ENCODE measurements at regions not wholly inside any gene's neighbourhood (a gene's known extent, or its start where the extent isn't known, plus 50 kb on each side); places are given as distances from the start of the nearest gene placed in this dataset.

DNA sequence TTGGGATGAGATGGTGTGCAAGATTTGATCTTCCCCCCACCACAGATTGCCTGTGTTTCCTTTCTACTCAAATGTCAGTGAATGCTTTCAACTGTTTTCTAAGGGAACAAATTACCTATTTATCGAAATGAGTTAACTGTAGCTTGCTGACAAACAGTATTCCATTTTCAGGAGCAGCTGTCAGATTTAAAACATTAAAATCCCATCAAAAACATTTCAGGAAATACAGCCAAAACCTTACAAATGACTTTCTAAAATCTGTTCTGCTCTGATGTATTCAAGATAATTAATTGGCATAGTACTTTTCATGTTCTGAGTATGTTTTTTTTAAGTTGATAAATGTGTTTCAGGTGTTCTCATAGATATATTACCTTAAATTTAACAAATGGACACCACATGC lies 158.0 kb upstream of the DMRTA1 start:
- H3K9me3 Mint-ChIP-seq (ENCODE audit: unreplicated experiment): no peaks in the 10 kb centered on the region

DNA sequence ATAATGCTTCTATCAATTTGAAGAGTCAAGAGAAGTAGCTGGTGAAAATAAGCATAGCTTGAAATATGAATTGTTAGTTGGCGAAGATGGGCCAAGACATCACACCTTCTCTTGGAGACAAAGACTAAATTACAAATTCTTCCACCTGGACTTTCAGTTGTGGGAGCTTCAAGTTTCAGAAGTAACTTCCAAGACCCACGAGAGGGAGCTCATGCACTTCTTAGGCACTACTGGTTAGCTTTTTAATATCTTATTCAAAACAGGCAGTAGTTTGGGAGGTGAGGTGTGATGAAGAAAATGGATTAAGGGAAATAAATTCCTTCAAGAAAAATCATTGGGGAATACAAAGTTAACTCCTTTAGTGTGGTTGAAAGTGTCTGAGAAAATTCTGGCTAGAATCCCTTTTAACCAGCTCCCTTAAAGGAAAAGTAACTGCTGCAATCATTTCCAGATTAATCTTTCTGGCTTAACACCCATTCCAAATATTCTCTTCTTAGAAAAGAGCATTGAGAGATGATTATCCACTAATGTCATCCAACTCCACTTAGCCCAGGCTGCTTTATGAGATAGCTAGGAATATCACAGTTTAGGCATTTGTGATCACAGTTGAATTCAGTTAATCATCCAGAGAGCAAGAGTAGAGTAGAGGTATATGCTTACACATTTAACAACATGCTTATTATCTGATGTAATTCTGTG lies 139.5 kb upstream of the DMRTA1 start:
- Mint-ChIP-seq H3K36me3 (ENCODE audit: low read depth, unreplicated experiment) (peaks cover 4% of the 10 kb centered on the region), H3K27me3 (ENCODE audit: low read depth, unreplicated experiment) (no peaks in the 10 kb centered on the region), H3K27ac (ENCODE audit: unreplicated experiment) (no peak overlapping the region), H3K9me3 (ENCODE audit: unreplicated experiment) (no peaks in the 10 kb centered on the region), H3K4me3 (ENCODE audit: unreplicated experiment) (no peak overlapping the region), H3K4me1 (ENCODE audit: low read depth, unreplicated experiment) (peaks cover 16% of the 10 kb centered on the region)
- Histone ChIP-seq H3K27ac (ENCODE audit: low read depth, low read length) (no peak overlapping the region), H3K27me3 (ENCODE audit: insufficient read depth, low read length) (no peaks in the 10 kb centered on the region), H3K4me3 (ENCODE audit: insufficient read depth, low read depth, low read length) (no peak overlapping the region), H2AFZ (ENCODE audit: low read depth, low read length) (no peak overlapping the region), H3K9me3 (ENCODE audit: insufficient read depth, low read depth, low read length) (no peaks in the 10 kb centered on the region), H3K9ac (ENCODE audit: low read length) (no peak overlapping the region), H3K4me1 (ENCODE audit: insufficient read depth, low read length) (no peaks in the 10 kb centered on the region), H3K79me2 (ENCODE audit: insufficient read depth, low read length) (no peaks in the 10 kb centered on the region), H4K20me1 (ENCODE audit: insufficient read depth, low read length) (peaks cover 4% of the 10 kb centered on the region), H3K36me3 (ENCODE audit: insufficient read depth, low read length) (no peaks in the 10 kb centered on the region), H3K4me2 (ENCODE audit: low read length) (no peak overlapping the region)
- TF ChIP-seq, protein P1, sequence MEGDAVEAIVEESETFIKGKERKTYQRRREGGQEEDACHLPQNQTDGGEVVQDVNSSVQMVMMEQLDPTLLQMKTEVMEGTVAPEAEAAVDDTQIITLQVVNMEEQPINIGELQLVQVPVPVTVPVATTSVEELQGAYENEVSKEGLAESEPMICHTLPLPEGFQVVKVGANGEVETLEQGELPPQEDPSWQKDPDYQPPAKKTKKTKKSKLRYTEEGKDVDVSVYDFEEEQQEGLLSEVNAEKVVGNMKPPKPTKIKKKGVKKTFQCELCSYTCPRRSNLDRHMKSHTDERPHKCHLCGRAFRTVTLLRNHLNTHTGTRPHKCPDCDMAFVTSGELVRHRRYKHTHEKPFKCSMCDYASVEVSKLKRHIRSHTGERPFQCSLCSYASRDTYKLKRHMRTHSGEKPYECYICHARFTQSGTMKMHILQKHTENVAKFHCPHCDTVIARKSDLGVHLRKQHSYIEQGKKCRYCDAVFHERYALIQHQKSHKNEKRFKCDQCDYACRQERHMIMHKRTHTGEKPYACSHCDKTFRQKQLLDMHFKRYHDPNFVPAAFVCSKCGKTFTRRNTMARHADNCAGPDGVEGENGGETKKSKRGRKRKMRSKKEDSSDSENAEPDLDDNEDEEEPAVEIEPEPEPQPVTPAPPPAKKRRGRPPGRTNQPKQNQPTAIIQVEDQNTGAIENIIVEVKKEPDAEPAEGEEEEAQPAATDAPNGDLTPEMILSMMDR (IDR thresholded peaks at IDR 0.05; ENCODE audit: insufficient read depth, low read depth, low read length): peak; percentile 79
- no peak for TF ChIP-seq EZH2 (IDR thresholded peaks at IDR 0.05; ENCODE audit: insufficient read depth, low read length)
- FAIRE-seq: peak; percentile 50
- DNase-seq (ENCODE audit: low read depth): peak; percentile 66

More for the DNA sequence above, 158.0 kb upstream of the DMRTA1 start:
- no peaks in the 10 kb centered on the region for H4K20me1 ChIP-seq (ENCODE audit: insufficient read depth, low read length)
- H3K4me2 ChIP-seq (ENCODE audit: low read length): no peak overlapping the region
- no peak overlapping the region for H3K27ac ChIP-seq (ENCODE audit: low read depth, low read length)
- no peaks in the 10 kb centered on the region for H3K79me2 ChIP-seq (ENCODE audit: insufficient read depth, low read length)
- no peak overlapping the region for H2AFZ ChIP-seq (ENCODE audit: low read depth, low read length)
- H3K9me3 ChIP-seq (ENCODE audit: insufficient read depth, low read depth, low read length): no peaks in the 10 kb centered on the region
- Mint-ChIP-seq H3K27ac (ENCODE audit: unreplicated experiment) (no peak overlapping the region), H3K36me3 (ENCODE audit: low read depth, unreplicated experiment) (peaks cover 4% of the 10 kb centered on the region), H3K4me1 (ENCODE audit: low read depth, unreplicated experiment) (no peaks in the 10 kb centered on the region), H3K27me3 (ENCODE audit: low read depth, unreplicated experiment) (no peaks in the 10 kb centered on the region), H3K4me3 (ENCODE audit: unreplicated experiment) (no peak overlapping the region)
- TF ChIP-seq EZH2 (IDR thresholded peaks at IDR 0.05; ENCODE audit: insufficient read depth, low read length): no peak
- TF ChIP-seq, protein P1 (IDR thresholded peaks at IDR 0.05; ENCODE audit: insufficient read depth, low read depth, low read length): no peak
- no peaks in the 10 kb centered on the region for H3K27me3 ChIP-seq (ENCODE audit: insufficient read depth, low read length)
- no peaks in the 10 kb centered on the region for H3K4me1 ChIP-seq (ENCODE audit: insufficient read depth, low read length)
- FAIRE-seq (no peak), DNase-seq (ENCODE audit: low read depth) (no peak)
- H3K4me3 ChIP-seq (ENCODE audit: insufficient read depth, low read depth, low read length): no peak overlapping the region
- H3K9ac ChIP-seq (ENCODE audit: low read length): no peak overlapping the region
- no peaks in the 10 kb centered on the region for H3K36me3 ChIP-seq (ENCODE audit: insufficient read depth, low read length)

DNA sequence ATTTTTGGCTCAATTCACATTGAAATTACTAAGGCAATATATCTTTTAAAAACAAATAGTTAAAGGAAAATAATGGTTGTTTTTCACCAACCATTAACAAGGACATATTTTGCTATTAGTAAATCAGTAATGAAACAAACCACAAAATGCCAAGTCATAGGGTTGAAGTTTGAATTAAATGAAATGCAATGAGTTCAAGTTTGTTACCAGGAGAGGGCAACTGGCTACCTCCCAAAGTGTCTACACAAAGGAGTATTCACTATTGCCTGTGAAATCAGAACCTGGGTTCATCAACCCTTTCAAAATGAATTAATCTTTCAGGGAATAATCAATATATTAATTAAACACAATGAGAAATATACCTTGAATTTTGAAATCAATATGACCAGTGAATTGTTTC lies 138.4 kb upstream of the DMRTA1 start:
- no peaks in the 10 kb centered on the region for H3K4me1 ChIP-seq (ENCODE audit: insufficient read depth, low read length)
- FAIRE-seq (no peak), DNase-seq (ENCODE audit: low read depth) (no peak)
- Mint-ChIP-seq H3K9me3 (ENCODE audit: unreplicated experiment) (no peaks in the 10 kb centered on the region), H3K27me3 (ENCODE audit: low read depth, unreplicated experiment) (no peaks in the 10 kb centered on the region), H3K4me1 (ENCODE audit: low read depth, unreplicated experiment) (peaks cover 16% of the 10 kb centered on the region), H3K36me3 (ENCODE audit: low read depth, unreplicated experiment) (peaks cover 4% of the 10 kb centered on the region), H3K27ac (ENCODE audit: unreplicated experiment) (no peak overlapping the region), H3K4me3 (ENCODE audit: unreplicated experiment) (no peak overlapping the region)
- H3K4me3 ChIP-seq (ENCODE audit: insufficient read depth, low read depth, low read length): no peak overlapping the region
- peaks cover 4% of the 10 kb centered on the region for H4K20me1 ChIP-seq (ENCODE audit: insufficient read depth, low read length)
- no peak overlapping the region for H3K9ac ChIP-seq (ENCODE audit: low read length)
- no peaks in the 10 kb centered on the region for H3K36me3 ChIP-seq (ENCODE audit: insufficient read depth, low read length)
- no peaks in the 10 kb centered on the region for H3K9me3 ChIP-seq (ENCODE audit: insufficient read depth, low read depth, low read length)
- no peak overlapping the region for H3K27ac ChIP-seq (ENCODE audit: low read depth, low read length)
- H2AFZ ChIP-seq (ENCODE audit: low read depth, low read length): no peak overlapping the region
- TF ChIP-seq, protein P1 (IDR thresholded peaks at IDR 0.05; ENCODE audit: insufficient read depth, low read depth, low read length): no peak
- no peak for TF ChIP-seq EZH2 (IDR thresholded peaks at IDR 0.05; ENCODE audit: insufficient read depth, low read length)
- H3K79me2 ChIP-seq (ENCODE audit: insufficient read depth, low read length): no peaks in the 10 kb centered on the region
- no peak overlapping the region for H3K4me2 ChIP-seq (ENCODE audit: low read length)
- no peaks in the 10 kb centered on the region for H3K27me3 ChIP-seq (ENCODE audit: insufficient read depth, low read length)

All from astrocyte (in vitro differentiated cells and primary cell).